GM12891 (cell line): ENCODE measurements at regions not wholly inside any gene's neighbourhood (a gene's known extent, or its start where the extent isn't known, plus 50 kb on each side); places are given as distances from the start of the nearest gene placed in this dataset.

Experiments used
- PAX5 ChIP-seq: IDR thresholded peaks from 2 replicates; pipeline ENCODE4 v1.6.1; 2011; ENCODE audit warnings: low read length, moderate library complexity, mild to moderate bottlenecking; ENCODE audit not compliant: insufficient read depth, severe bottlenecking
- POLR2A ChIP-seq: IDR thresholded peaks from 2 replicates; pipeline ENCODE4 v1.6.1; 2011; ENCODE audit warnings: low read depth, low read length, control low read depth
- POLR2AphosphoS5 ChIP-seq: IDR thresholded peaks from 2 replicates; pipeline ENCODE4 v1.6.1; 2011; ENCODE audit warnings: low read depth, low read length, control low read depth
- POU2F2 ChIP-seq: IDR thresholded peaks from 2 replicates; pipeline ENCODE4 v1.6.1; 2011; ENCODE audit warnings: low read depth, mild to moderate bottlenecking, control low read depth, low read length, moderate library complexity
- SPI1 ChIP-seq: IDR thresholded peaks from 2 replicates; pipeline ENCODE4 v1.6.1; 2011; ENCODE audit warnings: low read depth, low read length, control low read depth
- TAF1 ChIP-seq: IDR thresholded peaks from 2 replicates; pipeline ENCODE4 v1.6.1; 2011; ENCODE audit warnings: low read depth, low read length, control low read depth

DNA sequence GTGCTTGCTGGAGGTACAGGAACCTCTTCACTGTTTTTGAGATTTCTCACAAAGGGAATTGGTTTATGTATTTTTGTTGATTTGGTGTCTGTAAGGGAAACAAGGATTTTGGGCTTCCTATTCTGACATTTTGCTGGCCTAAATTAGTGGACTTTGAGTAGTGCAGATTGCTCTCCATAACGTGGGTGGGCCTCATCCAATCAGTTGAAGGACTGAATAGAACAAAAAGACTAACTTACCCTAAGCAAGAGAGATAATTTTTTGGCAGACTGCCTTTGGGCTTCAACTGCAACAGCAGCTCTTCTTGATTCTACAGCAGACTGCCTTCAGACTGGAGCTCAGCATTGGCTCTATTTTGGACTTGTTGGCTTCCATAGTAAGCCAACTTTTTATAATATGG is 93.2 kb downstream of the MSX2 start:
- no peak for TF ChIP-seq POLR2AphosphoS5
- TF ChIP-seq POLR2A: no peak
- TF ChIP-seq TAF1: no peak
- no peak for TF ChIP-seq POU2F2
- no peak for TF ChIP-seq SPI1
- TF ChIP-seq PAX5: no peak
